AG04449 (cell line): ENCODE measurements at regions not wholly inside any gene's neighbourhood (a gene's known extent, or its start where the extent isn't known, plus 50 kb on each side); places are given as distances from the start of the nearest gene placed in this dataset.
"Not testable (repeated sequence)": the region's sequence is repeated elsewhere in the genome, so short reads cannot be mapped to it uniquely, and the experiment has no call there.

Experiments
- CTCF ChIA-PET: fragments of 350-600 bp; formaldehyde crosslinking; extraction: SDS; loops from one replicate; lab custom pipeline; 2021; ENCODE audit warnings: antibody characterized with exemption; lab: Yijun Ruan, JAX
- POLR2A ChIA-PET: fragments of 400-600, 350-600 bp; formaldehyde crosslinking; extraction: SDS; loops from one replicate; lab custom pipeline; 2020; ENCODE audit warnings: antibody characterized with exemption, inconsistent platforms; lab: Yijun Ruan, JAX
- DNase-seq: peaks from one replicate; pipeline ENCODE4 v3.0.0-alpha.2; 2010; ENCODE audit warnings: low read depth, low spot score
- H3K4me3 ChIP-seq: 2 replicates; pipeline ENCODE4 v1.5.1; 2011; ENCODE audit warnings: low read depth, mild to moderate bottlenecking, control low read depth, low read length
- CTCF ChIP-seq: IDR thresholded peaks from one replicate; pipeline ENCODE4 v1.5.1; 2011; ENCODE audit warnings: mild to moderate bottlenecking, moderate library complexity, low read length, control low read depth, inconsistent platforms; ENCODE audit not compliant: insufficient read depth; ENCODE audit errors: missing control alignments

GRCh38 chr5:155826611-155827507 lies 500.1 kb upstream of the SGCD start:
- CTCF ChIA-PET, result no interaction called here

GRCh38 chr5:155827508-155827815 lies 499.5 kb upstream of the SGCD start:
- H3K4me3 ChIP-seq, POLR2A ChIA-PET, DNase-seq, CTCF ChIA-PET: not testable (repeated sequence)

More at GRCh38 chr5:155826611-155827507, 500.1 kb upstream of the SGCD start:
- TF ChIP-seq CTCF, result no peak
- no peak for DNase-seq
- POLR2A ChIA-PET, result no interaction called here
- no peak overlapping the region for H3K4me3 ChIP-seq

- CTCF ChIA-PET, result no interaction called here
- no peak for TF ChIP-seq CTCF
- POLR2A ChIA-PET, result no interaction called here
- H3K4me3 ChIP-seq, result no peak overlapping the region
- no peak for DNase-seq
Measured at GRCh38 chr5:155827949-155828348, 499.0 kb upstream of the SGCD start.

GRCh38 chr5:155831491-155831890 lies 495.5 kb upstream of the SGCD start:
- ChIA-PET POLR2A (no interaction called here), CTCF (interaction anchor here (0.6 kb wide), 1 partner anchor 21 kb away, joined by 3 read pairs; no protein-coding TSS in a partner anchor)
- no peak for DNase-seq
- no peak overlapping the region for H3K4me3 ChIP-seq
- TF ChIP-seq CTCF, result no peak

DNA sequence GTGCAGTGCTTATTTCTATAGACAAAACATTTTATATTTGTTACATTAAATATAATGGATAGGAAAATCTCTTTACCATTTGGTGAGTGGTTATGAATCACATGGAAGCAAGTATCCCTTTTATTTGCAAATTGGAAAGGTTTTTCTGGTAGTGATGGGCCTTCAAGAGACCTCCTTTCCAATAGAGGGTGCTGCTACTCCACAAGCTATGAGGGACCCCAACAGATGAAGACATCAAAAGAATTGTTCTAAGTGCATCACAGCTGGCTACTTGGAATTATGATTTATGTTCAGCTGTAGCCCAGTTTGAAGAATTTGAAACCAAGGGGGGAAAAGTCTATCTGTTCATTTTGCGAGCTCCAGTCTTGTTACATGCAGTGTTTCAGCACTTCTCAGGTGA lies 493.7 kb upstream of the SGCD start:
- TF ChIP-seq CTCF, result peak; percentile 31
- no peak overlapping the region for H3K4me3 ChIP-seq
- ChIA-PET CTCF (interaction anchor here (1.1 to 1.3 kb wide), 2 partner anchors 24 to 82 kb away, joined by 3 read pairs; no protein-coding TSS in a partner anchor), POLR2A (no interaction called here)
- DNase-seq, result no peak

- no peak for DNase-seq
- ChIA-PET POLR2A (no interaction called here), CTCF (interaction anchor here (1.3 kb wide), 1 partner anchor 23 kb away, joined by 3 read pairs; no protein-coding TSS in a partner anchor)
- H3K4me3 ChIP-seq, result no peak overlapping the region
- no peak for TF ChIP-seq CTCF
Measured at GRCh38 chr5:155834271-155834975, 492.5 kb upstream of the SGCD start.
